T-cell (primary cell): ENCODE measurements at regions not wholly inside any gene's neighbourhood (a gene's known extent, or its start where the extent isn't known, plus 50 kb on each side); places are given as distances from the start of the nearest gene placed in this dataset.
"Not testable (repeated sequence)": the region's sequence is repeated elsewhere in the genome, so short reads cannot be mapped to it uniquely, and the experiment has no call there.

Experiments used
- ATAC-seq, 4 experiments: fragments of 200-7000 bp in 3 of 4; fragments of 150-1000 bp in 1 of 4; cut with Tn5 transposase; replicated peaks in 1 of 4; 1 replicate in 3 of 4; 2 replicates in 1 of 4; pipeline ENCODE4 v1.10.0; 2021; ENCODE audit warnings: moderate library complexity in 3 of 4, mild to moderate bottlenecking in 2 of 4, moderate number of reproducible peaks in 1 of 4
- CTCF ChIA-PET, 2 donors: fragments of 300-600 bp; sonication (Branson Sonifier 250); formaldehyde crosslinking; loops; one replicate each; lab custom pipeline; 2022; ENCODE audit warnings: antibody characterized with exemption in 2 of 2; lab: Charles Lee
- POLR2A ChIA-PET, 2 donors: fragments of 300-600 bp; sonication (Branson Sonifier 250); formaldehyde crosslinking; loops; one replicate each; lab custom pipeline; 2022; ENCODE audit warnings: antibody characterized with exemption in 2 of 2; lab: Charles Lee
- DNase-seq, 35 experiments: peaks; one replicate each; pipeline versions ENCODE4 v3.0.0 to v3.0.0-alpha.2; 2013 to 2023
- H3K27ac ChIP-seq: one replicate; pipeline ENCODE4 v1.5.1; 2013; ENCODE audit warnings: low read length
- H3K27me3 ChIP-seq, 2 experiments: replicated peaks in 1 of 2; 1 replicate in 1 of 2; 2 replicates in 1 of 2; pipeline versions ENCODE4 v1.6.1 to v1.7.0; 2013; ENCODE audit warnings: low read length in 1 of 2, mixed read lengths in 1 of 2; ENCODE audit not compliant: control insufficient read depth in 2 of 2, insufficient read depth in 2 of 2; ENCODE audit errors: extremely low read depth in 1 of 2
- H3K36me3 ChIP-seq, 2 donors: 1 replicate in 1 of 2; 2 replicates in 1 of 2; pipeline versions ENCODE4 v1.6.1 to v1.7.0; 2013; ENCODE audit warnings: low read length in 1 of 2; ENCODE audit not compliant: control insufficient read depth in 2 of 2, insufficient read depth in 1 of 2; ENCODE audit errors: extremely low read depth in 1 of 2
- H3K4me1 ChIP-seq, 2 experiments: 1 replicate in 1 of 2; 2 replicates in 1 of 2; pipeline versions ENCODE4 v1.6.1 to v1.7.0; 2013; ENCODE audit warnings: low read length in 2 of 2, mixed read lengths in 1 of 2; ENCODE audit not compliant: insufficient read depth in 2 of 2, control insufficient read depth in 1 of 2; ENCODE audit errors: extremely low read depth in 1 of 2
- H3K4me3 ChIP-seq, 2 donors: 1 replicate in 1 of 2; 2 replicates in 1 of 2; pipeline versions ENCODE4 v1.5.1 to v1.7.0; 2013; ENCODE audit warnings: mild to moderate bottlenecking in 2 of 2, low read length in 1 of 2, moderate library complexity in 1 of 2; ENCODE audit not compliant: control insufficient read depth in 1 of 2; ENCODE audit errors: extremely low read depth in 1 of 2
- H3K9me3 ChIP-seq: 2 replicates; pipeline ENCODE4 v1.7.0; 2013
- H3K27ac Mint-ChIP-seq, 2 donors: one replicate each; pipeline ENCODE4 v1.8.0; 2020 to 2021; ENCODE audit warnings: mild to moderate bottlenecking in 2 of 2, mixed read lengths in 2 of 2
- H3K27me3 Mint-ChIP-seq, 2 donors: one replicate each; pipeline ENCODE4 v1.8.0; 2021 to 2022; ENCODE audit warnings: mixed read lengths in 2 of 2
- H3K36me3 Mint-ChIP-seq: one replicate; pipeline ENCODE4 v1.8.0; 2021; ENCODE audit warnings: mixed read lengths
- H3K4me1 Mint-ChIP-seq, 3 donors: one replicate each; pipeline ENCODE4 v1.8.0; 2020 to 2022; ENCODE audit warnings: mixed read lengths in 3 of 3, mild to moderate bottlenecking in 1 of 3
- H3K4me3 Mint-ChIP-seq, 3 donors: one replicate each; pipeline ENCODE4 v1.8.0; 2020 to 2022; ENCODE audit warnings: mild to moderate bottlenecking in 3 of 3, mixed read lengths in 3 of 3, moderate library complexity in 3 of 3
- H3K9me3 Mint-ChIP-seq, 3 donors: one replicate each; pipeline ENCODE4 v1.8.0; 2020 to 2022; ENCODE audit warnings: mixed read lengths in 3 of 3
- WGBS: methylation state at CpG from one replicate; pipeline ENCODE4 v1.1.5; 2013; ENCODE audit warnings: missing lambda C conversion rate; ENCODE audit not compliant: insufficient coverage; 5-methylcytosine and 5-hydroxymethylcytosine counted together

DNA sequence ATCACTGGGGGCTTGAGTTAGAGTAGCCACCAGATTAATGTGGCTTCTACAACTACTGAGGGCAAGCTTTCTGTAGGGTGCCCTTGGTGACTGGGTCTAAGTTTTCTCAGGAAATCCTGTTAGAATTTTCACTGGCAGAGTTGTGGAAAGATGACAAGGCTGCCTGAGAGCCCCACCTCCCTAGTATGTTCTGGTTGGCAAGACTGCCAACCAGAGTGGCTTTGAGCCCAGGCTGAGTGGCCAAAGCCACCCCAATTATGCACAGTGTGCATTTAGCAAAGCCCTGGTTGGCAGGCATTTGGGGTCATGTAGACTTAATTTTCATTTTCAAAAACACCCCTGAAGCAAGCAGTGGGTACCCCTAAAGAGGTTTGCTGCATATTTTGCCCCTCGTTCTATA lies 136.7 kb upstream of the HAPLN1 start:
- Mint-ChIP-seq H3K27ac (no peak overlapping the region), H3K4me1 (no peaks in the 10 kb centered on the region), H3K27me3 (no peaks in the 10 kb centered on the region), H3K9me3 (peaks cover 0 to 2% (median 0%) of the 10 kb centered on the region in 3 donors), H3K36me3 (no peaks in the 10 kb centered on the region), H3K4me3 (no peak overlapping the region)
- ATAC-seq (no peak), DNase-seq (no peak)
- ChIA-PET CTCF (no interaction called here), POLR2A (no interaction called here)
- Histone ChIP-seq H3K9me3 (no peaks in the 10 kb centered on the region), H3K4me1 (no peaks in the 10 kb centered on the region), H3K27ac (no peak overlapping the region), H3K36me3 (no peaks in the 10 kb centered on the region), H3K27me3 (no peaks in the 10 kb centered on the region), H3K4me3 (no peak overlapping the region)
- WGBS, result no CpG with 5 or more reads among the region's 1 CpG

DNA sequence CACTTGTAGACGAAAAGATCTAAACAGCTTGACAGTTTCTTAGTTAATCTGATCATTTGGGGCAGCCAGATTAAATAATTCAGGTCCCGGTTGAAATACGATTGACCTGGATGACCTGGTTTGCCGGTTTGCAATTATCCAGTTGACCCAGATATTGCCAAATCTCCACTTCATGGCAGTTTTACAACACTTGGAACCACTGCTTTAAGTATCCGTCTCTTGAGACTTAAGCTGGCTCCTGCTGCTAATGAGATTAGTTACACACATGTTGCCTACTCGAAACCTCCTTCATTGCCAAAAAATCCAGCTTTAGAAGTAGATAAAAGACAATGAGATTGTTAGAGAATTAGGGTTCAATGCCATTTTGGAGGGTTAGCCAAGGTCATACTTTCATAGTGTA lies 136.2 kb upstream of the HAPLN1 start:
- Histone ChIP-seq H3K4me1 (no peaks in the 10 kb centered on the region), H3K9me3 (no peaks in the 10 kb centered on the region), H3K27ac (no peak overlapping the region), H3K4me3 (no peak overlapping the region), H3K36me3 (no peaks in the 10 kb centered on the region), H3K27me3 (no peaks in the 10 kb centered on the region)
- H3K9me3 Mint-ChIP-seq, result peaks cover 0 to 2% (median 0%) of the 10 kb centered on the region in 3 donors
- no peak for ATAC-seq
- no peak overlapping the region for H3K4me3 Mint-ChIP-seq
- no peaks in the 10 kb centered on the region for H3K36me3 Mint-ChIP-seq
- WGBS, result 74% methylated on average over 4 of the region's 6 CpGs
- no peak overlapping the region for H3K27ac Mint-ChIP-seq
- POLR2A ChIA-PET, result no interaction called here
- no peak for DNase-seq
- no peaks in the 10 kb centered on the region for H3K27me3 Mint-ChIP-seq
- no peaks in the 10 kb centered on the region for H3K4me1 Mint-ChIP-seq
- CTCF ChIA-PET, result no interaction called here

DNA sequence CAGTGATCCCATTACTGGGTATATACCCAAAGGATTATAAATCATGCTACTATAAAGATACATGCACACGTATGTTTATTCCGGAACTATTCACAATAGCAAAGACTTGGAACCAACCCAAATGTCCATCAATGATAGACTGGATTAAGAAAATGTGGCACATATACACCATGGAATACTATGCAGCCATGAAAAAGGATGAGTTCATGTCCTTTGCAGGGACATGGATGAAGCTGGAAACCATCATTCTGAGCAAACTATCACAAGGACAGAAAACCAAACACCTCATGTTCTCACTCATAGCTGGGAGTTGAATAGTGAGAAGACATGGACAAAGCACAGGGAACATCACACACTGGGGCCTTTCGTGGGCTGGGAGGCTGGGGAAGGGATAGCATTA lies 129.8 kb upstream of the HAPLN1 start:
- POLR2A ChIA-PET, H3K4me3 Mint-ChIP-seq, H3K36me3 Mint-ChIP-seq, H3K27ac Mint-ChIP-seq, DNase-seq, ATAC-seq, H3K27me3 ChIP-seq, H3K4me1 ChIP-seq, H3K9me3 ChIP-seq, H3K36me3 ChIP-seq, CTCF ChIA-PET, H3K4me3 ChIP-seq, H3K27ac ChIP-seq, H3K27me3 Mint-ChIP-seq, H3K4me1 Mint-ChIP-seq, H3K9me3 Mint-ChIP-seq: not testable (repeated sequence)
- no CpG with 5 or more reads among the region's 3 CpGs for WGBS

DNA sequence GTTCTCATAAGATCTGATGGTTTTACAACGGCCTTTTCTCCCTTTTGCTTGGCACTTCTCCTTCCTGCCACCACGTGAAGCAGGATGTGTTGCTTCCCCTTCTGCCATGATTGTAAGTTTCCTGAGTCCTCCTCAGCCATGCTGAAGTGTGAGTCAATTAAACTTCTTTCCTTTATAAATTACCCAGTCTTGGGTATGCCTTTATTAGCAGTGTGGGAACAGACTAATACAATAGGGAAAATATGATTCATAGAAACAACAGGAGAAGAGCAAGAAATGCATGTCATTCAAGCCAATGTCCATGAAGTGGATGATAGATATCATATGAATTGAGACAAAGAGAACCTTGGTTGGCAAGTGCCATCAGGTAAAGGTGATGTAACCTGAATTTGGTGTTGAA lies 128.3 kb upstream of the HAPLN1 start:
- Mint-ChIP-seq H3K4me1 (no peaks in the 10 kb centered on the region), H3K27ac (no peak overlapping the region), H3K4me3 (no peak overlapping the region), H3K27me3 (no peaks in the 10 kb centered on the region), H3K36me3 (no peaks in the 10 kb centered on the region), H3K9me3 (peaks cover 0 to 5% (median 0%) of the 10 kb centered on the region in 3 donors)
- Histone ChIP-seq H3K4me1 (no peaks in the 10 kb centered on the region), H3K9me3 (no peaks in the 10 kb centered on the region), H3K36me3 (no peaks in the 10 kb centered on the region), H3K4me3 (no peak overlapping the region), H3K27ac (no peak overlapping the region), H3K27me3 (no peaks in the 10 kb centered on the region)
- no peak for DNase-seq
- ATAC-seq, result no peak
- ChIA-PET CTCF (interaction anchor here in 1 of 2 donors (0.6 kb wide), 1 partner anchor 137 kb away, joined by 4 read pairs; no protein-coding TSS in a partner anchor), POLR2A (no interaction called here)
- no CpG with 5 or more reads among the region's 2 CpGs for WGBS

DNA sequence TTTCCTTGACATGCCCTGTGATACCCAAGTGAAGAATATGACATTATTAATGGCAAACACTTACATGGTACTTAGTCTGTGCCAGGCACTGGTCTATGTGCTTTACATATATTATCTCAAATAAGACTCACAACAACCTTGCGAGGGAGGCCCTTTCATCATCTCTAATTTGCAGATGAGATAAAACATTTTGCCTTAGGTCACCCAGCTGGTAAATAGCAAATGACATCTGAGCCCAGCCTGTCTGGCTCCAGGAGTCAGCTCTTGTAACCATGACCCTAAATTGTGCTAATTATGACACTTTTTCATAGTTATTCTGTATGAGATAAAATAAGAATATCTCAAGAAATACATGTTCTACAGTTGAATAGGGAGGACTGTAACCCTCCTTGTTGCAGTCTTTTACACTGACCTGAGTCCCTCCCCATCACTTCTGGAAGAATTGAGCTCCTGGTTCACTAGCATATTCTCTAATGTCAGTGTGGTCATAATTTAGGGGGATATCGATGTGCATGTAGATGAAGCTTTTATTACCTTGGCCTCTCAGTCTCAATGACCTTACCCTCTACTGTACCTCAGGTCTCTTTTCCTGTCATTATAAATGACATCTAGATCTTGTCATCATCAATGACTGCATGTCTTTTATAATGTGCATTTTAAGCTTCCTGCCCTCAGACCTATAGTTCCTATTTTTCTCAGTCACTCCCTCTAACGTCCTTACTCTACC lies 126.1 kb upstream of the HAPLN1 start:
- H3K4me1 ChIP-seq, result no peaks in the 10 kb centered on the region
- H3K27me3 ChIP-seq, result no peaks in the 10 kb centered on the region
- H3K4me3 ChIP-seq, result no peak overlapping the region
- Mint-ChIP-seq H3K27me3 (no peaks in the 10 kb centered on the region), H3K27ac (no peak overlapping the region), H3K4me3 (no peak overlapping the region), H3K9me3 (peaks cover 0 to 5% (median 0%) of the 10 kb centered on the region in 3 donors), H3K36me3 (no peaks in the 10 kb centered on the region), H3K4me1 (no peaks in the 10 kb centered on the region)
- ChIA-PET POLR2A (no interaction called here), CTCF (no interaction called here)
- WGBS, result 43% methylated on average over 1 of the region's 3 CpGs
- H3K9me3 ChIP-seq, result no peaks in the 10 kb centered on the region
- DNase-seq (no peak), ATAC-seq (no peak)
- no peaks in the 10 kb centered on the region for H3K36me3 ChIP-seq
- no peak overlapping the region for H3K27ac ChIP-seq

DNA sequence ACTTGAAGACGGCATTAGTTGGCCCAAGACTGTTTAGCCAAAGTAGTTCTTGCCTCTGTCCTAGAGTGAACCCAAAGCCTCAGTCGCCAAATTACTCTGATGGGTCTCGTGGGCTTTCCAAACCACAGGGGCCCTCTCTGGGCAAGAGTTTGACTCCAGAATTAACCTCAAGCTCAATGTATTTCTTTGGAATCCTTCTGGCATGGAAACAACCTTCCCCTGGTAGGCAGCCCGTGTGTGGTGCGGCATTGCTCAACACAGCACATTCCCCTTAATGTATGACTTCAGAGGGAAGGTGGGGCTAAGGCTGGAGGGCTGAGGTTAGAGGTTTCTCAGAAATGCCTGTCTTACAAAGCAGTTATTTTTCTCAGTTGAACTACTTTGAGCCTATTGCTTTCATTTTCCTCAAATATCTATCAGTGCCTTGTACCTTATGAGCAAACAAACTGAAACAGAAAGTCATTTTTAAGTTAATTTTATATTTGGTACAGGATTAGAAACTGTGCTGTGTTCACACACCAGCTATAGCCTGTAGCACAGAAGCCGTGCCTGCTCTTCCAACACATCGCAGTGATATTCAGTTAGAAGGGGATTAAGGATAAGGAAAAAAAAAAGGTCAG lies 123.9 kb upstream of the HAPLN1 start:
- POLR2A ChIA-PET, result no interaction called here
- H3K36me3 Mint-ChIP-seq, result no peaks in the 10 kb centered on the region
- no peak overlapping the region for H3K27ac Mint-ChIP-seq
- no peak for ATAC-seq
- Histone ChIP-seq H3K9me3 (no peaks in the 10 kb centered on the region), H3K27ac (no peak overlapping the region), H3K27me3 (no peaks in the 10 kb centered on the region), H3K36me3 (no peaks in the 10 kb centered on the region), H3K4me1 (no peaks in the 10 kb centered on the region), H3K4me3 (no peak overlapping the region)
- H3K27me3 Mint-ChIP-seq, result no peaks in the 10 kb centered on the region
- no peaks in the 10 kb centered on the region for H3K4me1 Mint-ChIP-seq
- H3K4me3 Mint-ChIP-seq, result no peak overlapping the region
- WGBS, result 69% methylated on average over 2 of the region's 7 CpGs
- CTCF ChIA-PET, result no interaction called here
- no peak for DNase-seq
- H3K9me3 Mint-ChIP-seq, result peaks cover 0 to under 1% (median 0%) of the 10 kb centered on the region in 3 donors
